Tibial nerve (tissue), 4 donors: ENCODE measurements at regions not wholly inside any gene's neighbourhood (a gene's known extent, or its start where the extent isn't known, plus 50 kb on each side); places are given as distances from the start of the nearest gene placed in this dataset.

ENCODE experiments used
- CTCF ChIP-seq, 5 experiments: fragments of 200-600 bp in 3 of 5; fragments of 450-650 bp in 2 of 5; sonication (generic) in 3 of 5; IDR thresholded peaks; one replicate each; pipeline ENCODE4 v1.5.1; 2016 to 2019; ENCODE audit warnings: antibody characterized with exemption in 5 of 5, mild to moderate bottlenecking in 3 of 5, moderate library complexity in 2 of 5
- EP300 ChIP-seq, 2 donors: sonication (generic); formaldehyde crosslinking; IDR thresholded peaks; one replicate each; pipeline ENCODE4 v1.6.1; 2017; ENCODE audit warnings: antibody characterized with exemption in 2 of 2, mild to moderate bottlenecking in 1 of 2

DNA sequence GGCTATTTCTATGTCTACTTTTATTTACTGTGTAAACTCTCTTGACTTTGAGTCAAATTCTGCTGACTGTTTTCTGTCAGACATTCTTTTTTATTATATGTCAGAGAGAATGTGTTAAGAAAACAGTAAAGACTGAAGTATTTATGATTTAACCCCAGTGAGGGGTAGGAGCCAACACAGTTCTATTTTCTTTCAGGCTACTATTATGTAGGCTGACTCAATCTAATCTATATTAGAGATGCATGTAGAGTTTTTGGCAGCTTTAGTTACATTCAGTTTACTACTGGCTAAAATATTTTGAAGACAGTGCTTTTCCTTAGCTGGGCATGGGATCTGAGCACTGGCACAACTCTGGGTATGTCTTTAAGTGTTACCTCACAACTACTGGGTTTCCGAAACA lies 1108.0 kb downstream of the CDH11 start:
- no peak for TF ChIP-seq CTCF (IDR thresholded peaks at IDR 0.05)
- no peak for TF ChIP-seq EP300 (IDR thresholded peaks at IDR 0.05)
